ENCODE measurements at regions not wholly inside any gene's neighbourhood (a gene's known extent, or its start where the extent isn't known, plus 50 kb on each side); places are given as distances from the start of the nearest gene placed in this dataset.

DNA sequence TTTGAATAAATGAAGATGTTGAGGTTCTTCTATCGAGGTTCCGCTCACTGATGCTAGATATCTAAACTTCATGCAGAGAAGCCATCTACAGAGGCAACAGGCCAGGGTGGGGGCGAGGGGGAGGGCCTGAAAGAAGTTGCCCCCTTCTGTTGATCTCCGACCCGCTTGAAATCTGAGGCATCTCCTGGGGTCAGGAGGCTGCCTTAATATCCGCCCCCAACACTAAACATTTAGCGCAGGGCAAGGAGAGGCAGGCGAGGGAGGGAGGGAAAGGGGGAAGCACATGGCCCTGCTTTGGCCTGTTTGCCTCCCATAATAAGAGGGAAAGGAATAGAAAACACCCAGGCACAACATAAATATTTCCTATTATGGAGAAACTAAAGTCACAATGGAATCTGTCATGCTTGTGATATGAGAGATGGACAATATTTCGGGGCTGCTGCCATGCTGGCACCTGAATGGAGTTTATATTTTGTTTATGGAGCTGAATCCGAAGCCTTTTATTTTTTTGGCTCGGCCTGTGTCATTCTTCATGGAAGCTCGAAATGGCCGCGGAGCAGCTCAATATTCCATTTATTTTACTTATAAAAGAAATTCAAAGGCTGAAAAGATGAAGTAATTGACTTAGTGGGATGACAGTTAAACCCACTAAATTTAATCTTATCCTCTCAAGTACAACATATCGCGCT, 221.1 kb downstream of the INSIG2 start:
- no peak for DNase-seq (ENCODE audit: low read depth in 4 of 4, low spot score in 3 of 4)

DNA sequence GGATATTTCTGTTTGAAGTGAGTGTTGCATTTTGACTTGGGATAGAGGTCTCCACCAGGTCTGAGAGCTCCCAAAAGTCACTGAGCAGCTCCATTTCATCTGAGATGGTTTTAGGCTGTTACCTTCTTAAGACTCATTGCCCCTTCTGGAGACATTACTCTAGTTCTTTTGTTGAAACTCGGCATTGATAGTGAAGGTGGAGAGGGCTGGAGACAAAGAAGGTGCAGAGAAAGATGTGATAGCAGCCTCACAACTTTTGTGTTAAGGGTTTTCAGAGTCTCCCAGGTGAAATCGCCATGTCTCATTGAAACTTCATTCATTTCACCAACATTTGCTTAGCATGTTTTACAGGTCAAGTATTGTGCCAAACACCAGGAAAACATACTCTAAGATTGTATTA, 219.6 kb downstream of the INSIG2 start:
- DNase-seq (ENCODE audit: low read depth in 4 of 4, low spot score in 3 of 4): no peak

DNA sequence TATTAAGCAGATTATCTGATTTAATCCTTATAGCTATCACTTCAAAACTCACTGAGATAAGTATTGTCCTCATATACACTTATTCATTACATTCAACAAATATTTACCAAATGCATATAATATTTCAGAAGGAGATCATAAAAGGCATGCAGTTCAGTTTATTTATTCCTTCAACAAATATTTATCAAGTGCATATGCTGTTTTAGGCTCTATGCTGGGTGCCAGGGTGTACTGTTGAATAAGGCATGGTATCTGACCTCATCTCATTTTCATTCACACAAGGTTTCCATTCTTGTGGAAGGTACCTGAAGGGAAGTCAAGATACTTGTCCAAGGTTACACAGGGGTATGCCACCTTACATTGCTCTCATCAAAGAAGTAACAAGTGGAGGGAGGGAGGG, 213.0 kb downstream of the INSIG2 start:
- DNase-seq (ENCODE audit: low read depth in 4 of 4, low spot score in 3 of 4): no peak

DNA sequence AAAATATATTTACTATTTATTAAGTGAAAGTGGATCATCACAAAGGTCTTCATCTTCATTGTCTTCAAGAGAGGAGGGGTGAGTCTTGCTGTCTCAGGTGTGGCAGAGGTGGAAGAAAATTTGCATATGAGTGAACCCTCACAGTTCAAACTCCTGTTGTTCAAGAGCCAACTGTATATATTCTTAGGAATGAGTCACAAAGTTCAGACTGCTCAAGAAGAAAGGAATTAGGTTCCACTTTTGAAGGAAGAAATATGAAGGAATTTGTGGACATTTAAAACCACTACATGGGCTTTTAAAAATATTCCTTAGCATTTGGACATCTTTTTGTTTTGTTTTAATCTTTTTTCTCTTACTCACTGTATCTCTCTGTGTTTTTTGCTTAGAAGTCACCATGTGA, 212.6 kb downstream of the INSIG2 start:
- DNase-seq (ENCODE audit: low read depth in 4 of 4, low spot score in 3 of 4): no peak

DNA sequence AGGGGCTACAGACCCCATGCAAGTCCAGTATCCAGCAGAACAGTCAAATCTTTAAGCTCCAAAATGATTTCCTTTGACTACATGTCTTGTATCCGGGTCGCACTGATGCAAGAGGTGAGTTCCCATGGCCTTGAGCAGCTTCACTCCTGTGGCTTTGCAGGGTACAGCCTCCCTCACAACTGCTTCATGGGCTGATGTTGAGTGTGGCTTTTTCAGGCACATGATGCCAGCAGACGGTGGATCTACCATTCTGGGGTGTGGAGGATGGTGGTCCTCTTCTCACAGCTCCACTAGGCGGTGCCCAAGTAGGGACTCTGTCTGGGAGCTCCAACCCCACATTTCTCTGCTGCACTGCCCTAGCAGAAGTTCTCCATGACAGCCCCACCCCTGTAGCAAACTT, 208.4 kb downstream of the INSIG2 start:
- no peak for DNase-seq (ENCODE audit: low read depth in 4 of 4, low spot score in 3 of 4)

DNA sequence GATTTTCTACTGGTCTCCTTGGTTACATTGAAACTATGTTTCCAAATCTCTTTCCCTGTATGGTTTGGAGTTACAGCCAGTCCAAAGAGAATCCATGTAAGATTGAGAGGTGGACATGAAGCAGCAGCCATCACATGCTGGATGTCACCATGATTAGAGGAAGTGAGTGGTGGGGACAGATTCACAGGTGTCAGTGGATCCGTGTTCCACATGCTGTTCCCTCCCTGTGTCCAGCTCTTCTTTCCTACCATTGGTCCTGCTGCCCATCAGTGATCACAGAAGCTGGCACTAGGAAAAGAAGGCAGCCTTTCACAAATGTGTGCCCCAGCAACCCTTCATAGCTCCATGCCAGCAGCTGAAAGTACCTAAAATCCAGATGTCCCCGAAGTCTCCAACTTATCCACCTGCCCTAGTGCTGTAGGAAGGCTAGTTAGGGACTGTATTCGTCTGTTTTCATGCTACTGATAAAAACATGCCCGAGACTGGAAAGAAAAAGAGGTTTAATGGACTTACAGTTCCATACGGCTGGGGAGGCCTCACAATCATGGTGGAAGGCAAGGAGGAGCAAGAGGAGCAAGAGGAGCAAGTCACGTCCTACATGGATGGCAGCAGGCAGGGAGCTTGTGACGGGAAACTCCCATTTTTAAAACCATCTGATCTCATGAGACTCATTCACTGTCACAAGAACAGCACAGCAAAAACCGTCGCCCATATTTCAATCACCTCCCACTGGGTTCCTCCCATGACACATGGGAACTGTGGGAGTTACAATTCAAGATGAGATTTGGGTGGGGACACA, 207.5 kb downstream of the INSIG2 start:
- DNase-seq (ENCODE audit: low read depth in 4 of 4, low spot score in 3 of 4): no peak

DNA sequence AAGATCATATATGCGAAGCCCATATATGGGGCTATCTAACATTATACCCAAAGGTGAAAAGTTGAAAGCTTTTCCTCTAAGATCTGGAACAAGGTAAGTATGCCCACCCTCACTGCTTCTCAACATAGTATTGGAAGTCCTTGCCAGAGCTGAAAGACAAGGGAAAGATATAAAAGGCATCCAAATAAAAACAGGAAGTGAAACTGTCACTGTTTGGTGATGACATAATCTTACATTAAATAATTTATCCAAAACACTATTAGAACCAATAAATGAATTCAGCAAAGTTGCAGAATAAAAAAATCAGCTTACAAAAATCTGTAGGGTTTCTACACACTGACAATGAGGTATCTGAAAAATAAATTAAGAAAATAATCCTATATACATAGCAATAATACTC, 205.8 kb downstream of the INSIG2 start:
- no peak for DNase-seq (ENCODE audit: low read depth in 4 of 4, low spot score in 3 of 4)

DNA sequence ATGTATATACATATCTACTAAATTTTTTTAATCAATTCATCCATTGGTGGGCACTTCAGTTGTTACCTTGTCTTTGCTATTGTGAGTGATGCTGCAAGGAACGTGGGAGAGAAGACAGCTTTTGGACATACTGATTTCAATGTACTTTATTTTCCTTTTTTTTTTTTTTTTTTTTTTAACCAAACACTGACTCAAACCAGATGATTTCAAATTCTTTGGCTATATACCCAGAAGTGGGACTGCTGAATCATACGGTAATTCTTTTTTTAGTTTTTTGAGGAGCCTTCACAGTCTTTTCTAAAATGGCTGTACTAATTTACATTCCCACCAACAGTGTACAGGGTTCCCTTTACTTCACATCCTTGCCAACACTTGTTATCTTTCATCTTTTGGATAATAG, 204.7 kb downstream of the INSIG2 start:
- no peak for DNase-seq (ENCODE audit: low read depth in 4 of 4, low spot score in 3 of 4)

DNA sequence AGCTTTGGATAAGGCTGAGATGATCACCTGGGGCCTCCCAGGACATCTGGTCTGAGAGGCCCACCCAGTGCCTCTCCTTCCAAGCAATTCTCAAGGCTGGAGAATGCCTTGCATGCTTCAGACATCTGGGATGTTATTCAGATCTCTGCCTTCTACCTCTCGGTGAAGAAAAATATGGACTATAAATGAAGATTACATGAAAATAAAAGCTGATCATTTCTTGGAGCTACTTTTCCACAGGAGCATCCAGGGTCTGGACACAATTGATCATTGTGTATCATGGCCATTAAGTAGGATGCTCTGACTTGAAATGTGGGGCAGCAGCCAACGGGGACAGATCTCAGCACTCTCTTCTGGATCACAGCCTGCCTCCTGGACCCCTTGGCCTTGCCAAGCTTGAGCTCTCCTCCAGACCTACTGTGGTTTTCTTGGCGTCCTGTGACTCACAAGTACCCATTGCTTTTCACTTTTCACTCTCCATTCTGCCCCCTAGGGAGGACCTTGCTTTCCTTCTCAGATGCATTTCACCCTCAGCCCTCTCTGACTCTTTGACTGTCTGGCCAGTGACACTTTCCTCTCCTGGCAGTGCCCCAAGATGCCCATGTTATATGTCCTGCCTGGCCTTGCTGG, 203.1 kb downstream of the INSIG2 start:
- no peak for DNase-seq (ENCODE audit: low read depth in 4 of 4, low spot score in 3 of 4)

DNA sequence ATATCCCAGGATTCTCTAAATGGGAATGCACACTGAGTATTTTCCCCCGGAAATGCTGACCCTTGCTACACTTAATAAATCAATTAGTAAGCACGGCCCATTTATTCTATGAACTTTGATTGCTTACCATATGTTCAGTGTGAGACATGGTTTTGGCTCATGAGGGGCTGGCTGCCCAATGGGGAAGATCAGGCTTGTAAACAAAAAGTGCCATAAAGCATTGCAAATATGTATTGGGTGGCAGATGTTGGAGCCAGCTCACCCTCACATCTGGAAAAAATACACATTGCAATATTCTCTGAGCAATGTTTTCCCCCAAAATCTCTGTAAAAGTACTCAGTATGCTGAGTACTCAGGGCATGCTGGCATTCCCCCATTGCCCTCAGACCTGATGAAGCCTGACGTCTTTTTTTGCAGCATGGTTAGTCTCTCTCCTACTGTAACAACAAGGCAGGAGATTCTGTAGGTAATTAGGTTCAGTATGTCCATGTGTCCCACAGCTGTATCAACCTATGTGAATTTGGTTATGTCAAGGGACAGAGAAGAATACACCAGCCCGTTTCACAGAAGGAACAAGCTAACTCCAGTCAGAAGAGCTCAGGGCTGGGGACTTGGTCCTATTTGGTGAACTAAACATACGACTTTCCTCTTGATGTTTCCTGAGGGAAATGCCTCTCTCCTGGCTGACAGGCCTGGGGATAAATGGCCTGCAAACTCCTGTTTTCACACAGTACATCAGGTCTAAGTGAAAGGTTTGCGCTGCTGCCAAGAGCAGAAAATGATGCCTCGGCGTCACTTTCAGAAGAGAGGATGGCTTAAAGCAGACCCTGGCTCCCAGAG, 202.4 kb downstream of the INSIG2 start:
- DNase-seq (ENCODE audit: low read depth in 4 of 4, low spot score in 3 of 4): no peak

DNA sequence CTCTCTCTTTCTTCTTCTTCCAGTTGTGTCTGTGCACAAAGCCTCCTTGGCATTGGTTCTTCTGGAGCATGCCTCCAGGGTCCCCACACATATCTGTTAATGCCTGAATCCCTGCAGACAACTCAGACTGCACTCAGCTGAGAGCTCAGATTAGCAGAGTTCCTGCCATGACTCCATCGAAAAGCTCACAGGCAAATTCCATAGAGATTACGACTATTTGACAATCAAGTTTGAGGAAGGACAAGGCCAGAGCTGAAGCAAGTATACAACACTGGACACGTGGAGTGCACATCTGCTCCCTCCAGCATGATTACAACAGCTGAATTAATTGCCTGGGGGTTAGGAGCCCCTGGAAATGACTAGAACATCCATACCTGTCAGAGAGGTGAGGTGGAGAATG, 190.7 kb downstream of the INSIG2 start:
- no peak for DNase-seq (ENCODE audit: low read depth in 4 of 4, low spot score in 3 of 4)

DNA sequence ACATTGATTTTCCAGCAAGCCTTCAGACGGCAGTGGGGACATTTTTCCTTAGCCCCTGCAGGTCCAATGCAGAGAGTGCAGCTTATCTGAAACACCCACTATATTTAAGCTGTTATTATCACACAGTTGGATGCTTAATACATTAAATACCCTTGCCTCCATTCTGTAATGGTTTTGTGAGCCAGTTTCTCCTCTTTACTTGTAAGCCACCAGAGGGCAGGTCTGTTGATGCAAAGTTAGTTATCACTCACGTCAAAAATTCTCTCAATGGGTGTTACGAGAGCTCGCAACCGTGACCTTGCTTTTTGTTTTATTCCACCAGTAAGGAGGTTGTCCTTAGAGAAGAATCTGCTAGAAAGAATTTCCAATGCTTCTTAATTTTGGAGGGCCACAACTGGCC, 189.8 kb downstream of the INSIG2 start:
- DNase-seq (ENCODE audit: low read depth in 4 of 4, low spot score in 3 of 4): no peak

DNA sequence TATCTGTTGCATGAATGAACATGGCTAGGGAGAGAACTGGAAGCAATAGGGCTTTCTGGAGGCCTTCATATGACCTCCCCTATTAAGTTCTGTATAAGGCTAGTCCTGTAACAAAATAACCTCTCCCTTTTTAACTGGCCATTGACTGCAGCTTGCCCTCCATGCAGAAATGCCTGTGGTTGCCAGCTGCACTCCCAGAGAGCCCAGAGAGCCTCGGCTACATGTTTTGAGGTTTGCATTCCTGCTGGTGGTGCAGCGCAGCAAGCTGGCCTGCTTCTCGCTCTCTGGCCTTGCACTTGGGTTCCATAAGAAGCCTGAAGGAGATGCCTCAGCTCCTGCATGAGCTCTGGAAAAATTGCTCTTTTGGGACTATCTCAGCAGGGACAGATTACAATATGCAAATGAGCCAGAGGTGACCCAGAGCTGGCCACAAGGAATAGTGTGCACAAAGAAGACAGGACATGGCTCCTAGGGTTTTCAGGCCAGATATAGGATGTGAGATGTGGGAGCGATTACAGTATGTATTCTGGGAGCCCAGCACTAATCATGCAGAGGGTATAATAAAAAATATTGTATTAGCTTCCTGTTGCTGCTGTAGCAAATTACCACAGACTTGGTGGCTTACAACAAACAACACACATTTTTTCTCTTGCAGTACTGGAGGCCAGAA, 186.7 kb downstream of the INSIG2 start:
- no peak for DNase-seq (ENCODE audit: low read depth in 4 of 4, low spot score in 3 of 4)

DNA sequence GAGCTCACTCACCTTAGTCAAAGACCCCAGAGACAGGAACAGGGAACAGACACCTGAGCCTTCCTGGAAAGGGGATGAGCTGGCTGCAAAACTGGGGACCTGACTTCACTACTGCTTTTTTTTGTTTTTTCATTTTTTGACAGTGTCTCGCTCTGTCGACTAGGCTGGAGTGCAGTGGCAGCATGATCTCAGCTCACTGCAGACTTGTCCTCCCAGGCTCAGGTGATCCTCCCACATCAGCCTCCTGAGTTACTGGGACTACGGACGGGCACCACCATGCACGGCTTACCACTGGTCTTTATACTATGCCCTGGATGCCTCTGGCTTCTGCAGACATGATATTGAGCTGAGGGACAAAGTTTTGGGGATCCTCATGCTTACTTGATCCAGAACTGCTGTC, 184.1 kb downstream of the INSIG2 start:
- DNase-seq (ENCODE audit: low read depth in 4 of 4, low spot score in 3 of 4): no peak

DNA sequence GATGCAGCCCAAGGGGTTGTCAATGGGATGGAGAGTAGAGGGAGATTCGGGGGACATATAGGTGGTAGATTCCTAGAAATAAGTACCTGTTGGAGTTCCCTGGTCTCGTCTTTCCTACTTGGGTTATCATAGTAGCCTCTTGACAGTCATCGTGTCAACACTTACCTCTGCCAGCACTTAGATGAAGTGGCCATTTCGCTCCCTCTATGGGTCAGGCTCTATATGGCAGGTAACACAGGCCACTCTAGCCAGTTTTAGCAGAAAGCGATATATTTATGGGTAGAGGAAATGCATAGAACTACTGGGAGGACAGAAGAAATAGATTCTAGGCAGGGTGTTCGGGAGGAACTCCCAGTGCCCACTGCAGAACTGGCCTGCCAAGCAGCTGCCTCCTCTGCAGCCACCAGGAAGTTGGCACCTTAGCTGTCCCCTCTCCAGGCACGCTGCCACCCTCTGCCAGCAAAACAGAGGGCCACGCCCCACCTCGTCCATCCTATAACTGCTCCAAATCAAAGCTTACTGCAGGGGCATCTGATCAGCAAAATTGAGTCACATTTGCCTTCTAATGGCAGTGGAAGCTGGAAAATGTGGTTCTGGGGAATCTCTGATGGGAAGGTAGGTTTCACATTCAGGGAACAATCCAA, 181.3 kb downstream of the INSIG2 start:
- no peak for DNase-seq (ENCODE audit: low read depth in 4 of 4, low spot score in 3 of 4)

DNA sequence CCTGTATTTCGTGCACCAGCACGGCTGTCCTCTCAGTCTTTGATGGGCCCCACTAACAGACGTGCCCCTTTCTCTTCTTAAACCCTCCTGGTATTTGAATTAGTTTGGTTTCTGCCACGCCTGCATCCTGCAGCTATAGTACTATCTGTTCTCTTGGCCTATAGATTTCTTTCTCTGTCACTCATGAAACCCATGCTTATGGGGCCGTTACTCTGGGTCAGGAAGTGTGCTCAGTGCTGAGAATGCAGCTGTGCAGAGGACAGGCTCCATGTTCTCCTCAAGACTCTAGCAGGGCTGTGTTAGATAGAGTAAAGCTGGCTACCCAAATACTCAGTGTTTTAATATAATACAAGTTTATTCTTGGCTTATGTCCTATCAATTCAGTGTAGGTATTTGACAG, 180.0 kb downstream of the INSIG2 start:
- no peak for DNase-seq (ENCODE audit: low read depth in 4 of 4, low spot score in 3 of 4)

DNA sequence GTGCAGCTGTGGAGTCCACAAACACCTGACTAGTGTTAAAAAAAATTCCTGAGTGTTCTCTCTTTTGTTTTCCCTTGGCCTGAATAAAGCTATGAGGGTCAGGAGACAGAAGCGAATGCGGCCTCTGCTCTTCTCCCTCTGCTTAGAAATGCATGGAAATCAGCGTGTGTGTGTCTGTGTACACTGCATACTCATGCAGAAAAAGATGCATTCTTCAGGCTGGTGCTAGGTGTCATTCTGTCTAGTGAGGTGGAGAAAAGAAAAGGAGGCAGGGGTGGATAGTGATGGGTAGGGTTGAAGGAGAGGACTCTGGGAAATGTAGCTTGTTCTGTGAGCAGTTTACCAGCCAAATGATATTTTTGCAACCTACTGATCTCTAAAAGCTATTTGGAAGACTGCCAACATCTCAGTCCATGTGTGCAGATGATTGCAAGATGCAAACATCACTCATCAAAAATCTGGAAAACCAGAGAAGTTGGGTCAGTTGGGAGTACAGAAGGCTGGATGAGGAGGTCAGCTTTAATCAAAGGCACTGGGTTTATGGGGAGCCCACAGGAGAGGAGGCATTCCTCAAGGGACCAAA, 177.7 kb downstream of the INSIG2 start:
- DNase-seq (ENCODE audit: low read depth in 4 of 4, low spot score in 3 of 4): no peak

DNA sequence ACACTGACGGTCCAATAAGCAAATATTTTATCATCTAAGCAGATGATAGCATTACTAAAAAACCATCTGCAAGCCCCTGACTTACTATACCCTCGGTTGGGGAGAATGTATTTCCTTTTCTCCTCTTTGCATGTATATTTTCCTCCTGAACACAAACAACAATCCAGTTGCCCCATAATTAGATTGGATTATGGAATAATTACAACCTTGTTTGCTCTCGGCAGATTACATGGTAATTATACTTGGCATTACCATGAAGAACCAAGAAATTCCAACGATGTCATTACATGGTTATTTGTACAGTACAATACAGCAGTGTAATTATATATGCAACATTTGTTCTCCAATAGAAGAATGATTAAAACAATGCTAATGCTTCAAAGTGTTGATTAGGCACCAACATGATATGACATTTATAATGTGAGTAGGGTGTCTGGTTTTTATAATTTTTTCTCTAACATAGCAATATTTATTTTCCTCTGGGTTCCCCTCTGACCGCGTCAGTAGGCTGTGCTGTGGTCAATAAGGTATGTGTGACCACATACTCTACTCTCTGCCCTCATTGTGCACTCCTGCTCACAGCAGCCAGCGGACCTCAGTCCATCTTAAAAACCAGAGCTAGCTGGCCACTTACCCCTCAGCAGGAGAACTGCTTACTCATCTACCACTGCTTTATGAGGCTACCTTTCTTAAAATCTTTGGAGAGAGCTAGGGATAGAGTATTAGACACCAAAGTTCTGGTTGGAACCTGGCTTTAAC, 176.1 kb downstream of the INSIG2 start:
- DNase-seq (ENCODE audit: low read depth in 4 of 4, low spot score in 3 of 4): no peak

DNA sequence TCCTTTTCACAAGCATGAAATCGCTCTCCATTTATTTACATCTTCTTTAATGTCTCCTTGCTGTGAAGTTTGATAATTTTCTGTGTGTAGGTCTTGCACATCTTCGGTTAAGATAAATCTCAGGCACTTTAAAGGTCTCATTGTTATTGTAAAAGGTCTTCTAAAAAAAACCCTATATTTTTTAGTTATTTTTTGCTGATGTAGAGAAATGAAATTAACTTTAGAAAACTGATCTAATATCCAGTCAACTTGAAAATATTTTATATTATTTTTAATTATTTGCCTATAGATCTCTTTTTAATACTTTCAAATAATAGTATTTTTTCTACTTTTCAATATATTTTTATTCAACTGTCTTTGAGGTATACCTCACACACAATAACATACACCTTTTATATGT, 169.4 kb downstream of the INSIG2 start:
- DNase-seq (ENCODE audit: low read depth in 4 of 4, low spot score in 3 of 4): no peak
